Activated CD4-positive, CD25-positive, alpha-beta regulatory T cell (primary cell): ENCODE measurements at regions not wholly inside any gene's neighbourhood (a gene's known extent, or its start where the extent isn't known, plus 50 kb on each side); places are given as distances from the start of the nearest gene placed in this dataset.
"Not testable (repeated sequence)": the region's sequence is repeated elsewhere in the genome, so short reads cannot be mapped to it uniquely, and the experiment has no call there.

Experiments
- DNase-seq, 4 experiments: peaks; one replicate each; lab custom pipeline; 2025; lab: John Stamatoyannopoulos, UW

DNA sequence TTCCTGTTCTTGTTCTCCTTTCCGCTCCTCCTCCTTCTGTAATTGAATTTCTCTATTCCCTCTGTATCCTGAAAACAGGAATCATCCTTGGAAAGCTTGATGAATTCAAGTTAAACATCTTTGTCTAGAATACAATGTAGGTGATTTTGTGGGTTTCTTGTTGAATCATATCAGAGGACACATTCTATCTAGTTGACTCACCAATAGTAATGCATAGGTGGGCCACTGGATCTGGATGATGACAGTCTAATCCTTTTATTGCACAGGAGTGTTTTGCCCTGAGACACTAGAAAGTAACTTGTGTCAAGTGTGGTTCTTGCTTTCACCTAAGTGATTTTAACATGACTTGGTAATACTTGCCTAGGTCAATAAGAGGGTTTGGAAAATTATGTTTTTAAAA lies 164.3 kb downstream of the RFPL4B start:
- no peak for DNase-seq

DNA sequence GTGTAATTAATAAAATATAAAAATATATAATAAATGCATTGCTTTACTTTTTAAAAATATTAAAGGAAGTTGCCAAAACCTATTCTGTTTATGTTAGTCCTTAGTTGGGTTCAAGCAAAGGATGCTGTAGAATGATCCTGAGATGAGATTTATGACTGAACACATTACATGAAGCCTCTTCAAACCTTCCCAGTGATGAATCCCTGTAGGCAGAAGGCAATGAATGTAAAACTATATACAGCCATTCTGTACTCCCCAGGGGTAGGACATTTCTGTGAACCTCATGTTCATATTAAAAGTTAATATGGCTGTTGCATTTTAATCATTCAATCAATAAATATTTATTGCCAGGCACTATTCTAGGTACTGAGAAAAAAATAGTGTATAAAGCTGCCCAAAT lies 166.0 kb downstream of the RFPL4B start:
- no peak for DNase-seq

DNA sequence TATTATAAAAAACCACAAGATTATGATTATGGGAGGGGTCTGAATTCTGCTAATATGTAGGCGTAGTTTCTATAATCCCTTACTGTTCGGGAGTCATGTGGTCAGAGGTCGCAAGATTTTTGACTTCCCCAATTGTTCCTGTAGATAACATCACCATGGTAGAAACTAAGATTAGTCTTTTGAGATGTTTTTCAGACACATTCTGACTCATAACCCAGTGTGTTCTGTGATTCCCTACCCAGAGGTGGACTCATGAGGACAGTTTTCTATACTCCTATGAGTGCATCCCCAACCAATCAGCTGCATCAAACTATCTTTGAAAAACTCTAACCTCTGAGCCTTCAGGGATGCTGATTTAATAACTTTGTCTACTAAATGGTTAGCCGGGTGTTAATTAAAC lies 175.5 kb downstream of the RFPL4B start:
- DNase-seq = no peak

DNA sequence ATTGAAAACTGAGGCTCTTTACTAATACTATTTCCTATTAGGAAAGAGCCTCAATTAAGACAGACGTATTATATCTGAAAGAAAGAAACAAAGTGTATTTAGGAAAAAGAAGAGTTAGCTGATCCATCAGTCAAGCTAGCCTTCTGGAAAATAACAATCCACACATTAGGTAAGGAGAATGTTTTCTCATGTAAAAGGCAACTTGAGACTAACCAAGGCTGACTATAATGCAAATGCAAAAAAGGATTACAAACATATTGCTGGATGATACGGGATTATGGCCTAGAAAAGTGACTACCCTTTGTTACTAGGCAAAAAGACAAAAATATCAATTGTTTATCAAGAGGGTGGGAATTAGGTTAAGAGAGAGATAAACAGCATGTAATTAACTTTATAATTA lies 176.9 kb downstream of the RFPL4B start:
- DNase-seq = no peak

DNA sequence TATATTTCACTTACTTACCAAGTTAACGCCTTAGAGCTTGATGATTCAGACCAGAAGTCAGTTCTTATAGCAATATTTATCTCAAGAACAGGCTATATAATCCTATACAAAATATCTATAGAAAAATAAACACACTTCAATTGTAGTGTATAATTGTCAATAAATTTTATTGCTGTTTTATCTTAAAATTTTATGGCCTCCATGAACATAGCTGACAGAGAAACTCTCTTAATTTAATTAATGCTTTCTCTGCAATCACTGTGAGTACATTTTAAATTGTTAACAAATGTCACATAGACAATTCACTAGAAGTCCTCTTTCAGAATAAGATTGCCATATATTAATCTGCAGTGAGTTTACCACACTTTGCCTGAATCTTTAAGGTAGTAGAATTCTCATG lies 178.6 kb downstream of the RFPL4B start:
- DNase-seq = no peak

DNA sequence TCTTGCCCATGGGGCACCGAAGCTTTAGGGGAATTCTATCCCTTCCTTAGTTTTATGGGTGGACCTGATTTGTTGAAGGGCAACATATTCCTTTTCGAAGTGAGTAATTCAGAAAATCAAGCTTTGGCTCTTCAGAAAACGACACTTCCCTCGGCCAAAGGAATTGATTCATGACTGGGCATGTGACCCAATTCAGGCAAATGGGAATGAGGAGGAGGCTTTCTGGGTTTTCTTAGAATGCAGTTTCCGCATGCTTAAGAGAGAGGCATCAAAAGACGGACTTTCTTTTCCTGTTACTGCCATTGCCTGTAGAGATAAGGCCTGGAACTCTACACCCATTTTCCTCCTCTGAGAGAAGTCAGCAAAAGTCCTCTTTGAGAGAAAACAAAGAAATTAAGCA lies 179.5 kb downstream of the RFPL4B start:
- no peak for DNase-seq

DNA sequence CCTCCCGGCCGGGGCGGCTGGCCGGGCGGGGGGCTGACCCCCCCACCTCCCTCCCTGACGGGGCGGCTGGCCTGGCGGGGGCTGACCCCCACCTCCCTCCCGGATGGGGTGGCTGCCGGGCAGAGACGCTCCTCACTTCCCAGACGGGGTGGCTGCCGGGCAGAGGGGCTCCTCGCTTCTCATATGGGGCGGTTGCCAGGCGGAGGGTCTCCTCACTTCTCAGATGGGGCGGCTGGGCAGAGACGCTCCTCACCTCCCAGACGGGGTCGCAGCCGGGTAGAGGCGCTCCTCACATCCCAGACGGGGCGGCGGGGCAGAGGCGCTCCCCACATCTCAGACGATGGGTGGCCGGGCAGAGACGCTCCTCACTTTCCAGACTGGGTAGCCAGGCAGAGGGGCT lies 181.2 kb downstream of the RFPL4B start:
- not testable (repeated sequence) for DNase-seq

DNA sequence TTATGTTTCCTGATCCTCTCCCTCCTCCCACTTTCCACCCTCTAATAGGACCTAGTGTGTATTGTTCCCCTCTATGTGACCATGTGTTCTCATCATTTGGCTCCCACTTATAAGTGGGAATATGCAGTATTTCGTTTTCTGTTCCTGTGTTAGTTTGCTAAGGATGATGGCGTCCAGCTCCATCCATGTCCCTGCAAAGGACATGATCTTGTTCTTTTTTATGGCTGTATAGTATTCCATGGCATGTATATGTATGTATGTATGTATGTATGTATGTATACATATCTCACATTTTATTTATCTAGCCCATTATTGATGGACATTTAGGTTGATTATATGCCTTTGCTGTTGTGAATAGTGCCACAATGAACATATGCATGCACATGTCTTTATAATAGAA lies 188.7 kb downstream of the RFPL4B start:
- DNase-seq = no peak

DNA sequence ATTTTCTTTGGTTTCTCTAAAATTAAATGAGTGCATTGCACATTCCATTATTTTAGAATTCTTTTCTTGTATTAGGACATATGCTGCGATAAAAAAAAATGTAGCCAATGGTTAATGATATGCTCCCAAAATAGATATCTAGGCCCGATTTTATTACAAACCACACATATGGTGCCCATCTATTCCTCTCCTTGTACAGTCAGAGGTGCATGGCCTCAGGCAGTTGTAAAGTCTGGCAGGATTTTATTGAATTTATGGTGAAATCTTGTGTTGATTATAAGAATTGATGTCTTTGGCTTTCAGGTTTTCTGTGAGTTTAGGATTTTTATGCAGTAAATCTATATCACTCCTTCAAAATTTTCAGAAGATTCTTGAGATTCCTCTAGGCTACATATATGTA lies 192.2 kb downstream of the RFPL4B start:
- no peak for DNase-seq

DNA sequence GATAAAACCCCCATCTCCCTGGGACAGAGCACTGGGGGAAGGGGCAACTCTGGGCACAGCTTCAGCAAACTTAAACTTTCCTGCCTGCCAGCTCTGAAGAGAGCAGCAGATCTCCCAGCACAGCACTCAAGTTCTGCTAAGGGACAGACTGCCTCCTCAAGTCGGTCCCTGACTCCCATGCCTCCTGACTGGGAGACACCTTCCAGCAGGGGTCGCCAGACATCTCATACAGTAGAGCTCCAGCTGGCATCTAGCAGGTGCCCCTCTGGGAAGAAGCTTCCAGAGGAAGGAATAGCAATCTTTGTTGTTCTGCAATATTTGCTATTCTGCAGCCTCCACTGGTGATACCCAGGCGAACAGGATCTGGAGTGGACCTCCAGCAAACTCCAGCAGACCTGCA lies 194.7 kb downstream of the RFPL4B start:
- not testable (repeated sequence) for DNase-seq

DNA sequence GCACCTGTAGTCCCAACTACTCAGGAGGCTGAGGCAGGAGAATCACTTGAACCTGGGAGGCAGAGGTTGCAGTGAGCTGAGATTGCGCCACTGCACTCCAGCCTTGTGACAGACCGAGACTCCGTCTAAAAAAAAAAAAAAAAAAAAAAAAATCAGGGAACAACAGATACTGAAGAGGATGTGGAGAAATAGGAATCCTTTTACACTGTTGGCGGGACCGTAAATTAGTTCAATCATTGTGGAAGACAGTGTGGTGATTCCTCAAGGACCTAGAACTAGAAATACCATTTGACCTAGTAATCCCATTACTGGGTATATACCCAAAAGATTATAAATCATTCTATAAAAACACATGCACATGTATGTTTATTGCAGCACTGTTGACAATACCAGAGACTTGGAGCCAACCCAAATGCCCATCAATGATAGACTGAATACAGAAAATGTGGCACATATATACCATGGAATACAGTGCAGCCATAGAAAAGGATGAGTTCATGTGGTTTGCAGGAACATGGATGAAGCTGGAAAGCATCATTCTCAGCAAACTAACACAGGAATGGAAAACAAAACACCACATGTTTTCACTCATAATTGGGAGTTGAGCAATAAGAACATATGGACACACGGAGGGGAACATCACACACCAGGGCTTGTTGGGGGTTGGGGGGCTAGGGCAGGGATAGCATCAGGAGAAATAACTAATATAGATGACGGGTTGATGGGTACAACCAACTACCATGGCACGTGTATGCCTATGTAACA lies 200.4 kb downstream of the RFPL4B start:
- DNase-seq = not testable (repeated sequence)

DNA sequence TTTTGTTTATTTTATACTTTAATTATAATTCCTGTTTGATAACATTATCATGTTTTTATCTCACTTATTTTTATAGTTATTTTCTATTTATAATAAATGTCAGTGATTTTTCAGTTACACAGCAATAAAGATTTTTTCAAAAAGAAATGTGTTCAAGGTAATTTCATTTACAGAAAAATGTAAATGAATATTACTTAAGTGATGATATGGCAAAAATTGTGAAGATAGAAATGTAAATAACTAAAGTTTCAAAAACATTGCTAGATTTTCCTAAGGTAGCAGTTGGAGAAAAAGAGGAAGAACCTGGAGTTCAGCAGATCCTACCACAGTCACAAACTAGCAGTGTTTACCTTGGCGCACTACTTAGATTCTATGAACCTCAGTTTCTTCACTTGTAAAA lies 202.6 kb downstream of the RFPL4B start:
- no peak for DNase-seq

DNA sequence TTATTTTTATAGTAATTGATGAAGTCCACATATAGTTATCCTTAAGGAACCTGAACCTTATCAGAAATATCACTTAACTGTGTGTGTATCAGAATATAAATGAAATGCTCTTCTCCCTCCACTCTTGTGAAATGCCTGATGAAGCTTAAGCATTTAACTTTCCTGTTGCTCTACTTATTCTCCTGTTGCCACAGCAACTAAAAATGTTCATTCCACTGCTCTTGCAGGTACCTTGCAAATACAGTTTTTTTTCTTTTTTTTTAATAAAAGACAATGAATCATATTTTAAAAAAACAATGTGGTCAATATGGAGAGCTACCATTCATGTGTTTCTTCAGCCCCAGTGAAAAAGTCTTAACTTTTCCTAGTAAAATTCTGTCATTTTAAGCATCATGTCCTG lies 210.3 kb downstream of the RFPL4B start:
- no peak for DNase-seq

DNA sequence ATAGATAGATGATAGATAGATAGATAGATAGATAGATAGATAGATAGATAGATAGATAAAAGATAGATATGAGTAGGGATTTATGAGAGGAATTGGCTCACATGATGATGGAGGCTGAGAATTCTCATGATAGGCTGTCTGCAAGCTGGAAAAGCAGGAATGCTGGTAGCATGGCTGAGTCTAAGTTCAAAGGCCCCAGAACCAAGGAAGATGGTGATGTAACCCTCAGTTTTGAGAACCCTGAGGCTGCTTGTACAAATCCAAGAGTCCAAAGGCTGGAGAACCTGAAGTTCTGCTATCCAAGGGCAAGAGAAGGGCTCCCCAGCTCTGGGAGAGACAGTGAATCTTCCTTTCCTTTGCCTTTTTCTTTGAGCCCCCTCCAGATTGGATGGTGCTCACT lies 210.8 kb downstream of the RFPL4B start:
- DNase-seq = no peak

DNA sequence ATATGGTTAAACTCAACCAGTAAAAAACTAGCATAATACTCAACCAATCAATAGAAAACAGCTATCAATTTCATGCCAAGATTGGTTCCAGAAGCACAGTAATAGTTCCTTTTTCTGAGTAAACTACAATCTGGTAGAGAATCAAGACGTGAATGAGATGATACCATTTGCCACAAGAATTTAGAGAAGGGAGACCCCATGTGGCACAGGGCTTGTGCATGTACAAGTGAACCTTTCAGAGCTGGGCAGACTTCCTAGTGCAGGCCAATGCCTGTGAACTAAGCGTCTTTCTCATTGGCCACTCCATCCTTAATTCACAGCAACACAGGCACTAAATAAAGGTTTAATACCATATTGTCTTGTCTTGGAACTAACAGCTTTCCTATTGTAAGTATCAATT lies 213.5 kb downstream of the RFPL4B start:
- DNase-seq = no peak

DNA sequence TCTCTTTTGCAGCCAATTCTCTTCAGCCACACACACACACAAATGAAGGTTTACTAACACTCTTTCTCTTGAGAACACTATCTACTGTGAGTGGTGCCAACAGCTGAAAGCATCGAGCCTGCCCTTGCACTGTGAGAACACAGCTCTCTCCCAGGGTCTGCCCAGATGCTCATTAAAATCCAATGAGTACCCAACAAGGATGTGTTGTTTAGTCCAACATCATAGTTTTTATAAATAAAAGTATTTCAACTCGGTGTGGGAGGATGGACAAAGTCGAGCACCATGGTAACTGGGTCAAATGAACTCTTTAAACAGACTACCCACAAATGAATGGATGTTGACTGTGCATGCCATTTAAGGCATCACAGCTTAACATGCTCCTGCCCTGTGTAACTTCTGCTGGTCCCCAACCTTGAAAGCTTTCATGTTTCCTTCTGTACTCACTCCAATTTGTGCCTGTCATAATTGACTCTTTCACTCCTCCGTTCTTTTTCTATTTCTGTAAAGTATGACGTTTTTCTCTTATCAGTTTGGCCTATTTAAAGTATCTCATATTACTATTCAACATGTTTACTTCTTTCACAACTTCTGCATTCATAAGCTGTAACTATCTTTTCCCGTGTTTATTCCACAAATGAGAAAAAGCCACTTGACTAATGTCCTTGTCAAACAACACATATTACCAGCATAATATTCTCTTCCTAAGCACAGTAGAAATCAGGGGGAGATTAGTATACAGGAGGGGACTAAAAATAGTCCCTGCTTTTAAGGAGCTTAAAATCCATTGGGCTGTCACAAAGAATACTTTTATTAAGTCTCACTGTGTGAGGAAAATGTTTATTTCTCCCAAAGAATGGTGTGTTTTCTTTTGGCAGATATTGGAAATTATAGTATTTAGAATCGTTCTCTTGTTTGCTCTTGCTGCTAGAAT lies 215.4 kb downstream of the RFPL4B start:
- DNase-seq = no peak

DNA sequence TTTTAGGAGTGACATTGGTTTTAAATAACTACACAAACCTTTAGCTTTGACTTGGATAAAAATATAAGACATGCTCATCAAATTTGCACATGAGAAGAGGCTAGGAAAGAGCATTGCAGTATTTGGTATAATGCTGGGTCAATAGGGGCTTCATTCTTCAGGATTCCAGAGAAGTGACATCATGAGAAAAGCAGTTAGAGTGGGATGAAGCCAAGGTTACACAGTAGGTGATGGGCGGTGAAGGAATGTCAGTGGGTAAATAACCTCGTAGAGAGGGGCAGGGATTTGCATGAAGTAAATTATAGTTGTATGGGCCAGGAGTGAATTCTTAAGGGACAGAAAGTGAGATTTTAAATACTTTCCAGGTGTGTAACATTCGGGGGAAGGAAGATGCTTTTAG lies 216.2 kb downstream of the RFPL4B start:
- no peak for DNase-seq

DNA sequence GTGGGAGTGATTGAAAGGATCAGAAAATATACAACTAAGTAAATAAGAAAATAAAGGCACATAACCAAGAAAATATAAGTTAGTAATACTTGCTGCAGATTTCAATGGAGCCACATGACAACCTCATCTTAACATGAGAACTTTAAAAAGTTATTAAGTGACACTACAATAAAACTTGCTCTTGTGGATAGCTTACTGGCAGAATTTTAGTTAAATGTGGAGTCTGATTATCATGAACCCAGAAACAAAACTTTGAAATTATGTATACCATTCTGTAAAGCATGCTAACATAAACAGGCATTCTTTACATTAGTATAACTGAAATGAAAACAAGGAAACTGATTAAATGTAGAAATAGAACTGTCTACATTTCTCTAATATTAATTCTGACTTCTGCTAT lies 220.9 kb downstream of the RFPL4B start:
- no peak for DNase-seq

DNA sequence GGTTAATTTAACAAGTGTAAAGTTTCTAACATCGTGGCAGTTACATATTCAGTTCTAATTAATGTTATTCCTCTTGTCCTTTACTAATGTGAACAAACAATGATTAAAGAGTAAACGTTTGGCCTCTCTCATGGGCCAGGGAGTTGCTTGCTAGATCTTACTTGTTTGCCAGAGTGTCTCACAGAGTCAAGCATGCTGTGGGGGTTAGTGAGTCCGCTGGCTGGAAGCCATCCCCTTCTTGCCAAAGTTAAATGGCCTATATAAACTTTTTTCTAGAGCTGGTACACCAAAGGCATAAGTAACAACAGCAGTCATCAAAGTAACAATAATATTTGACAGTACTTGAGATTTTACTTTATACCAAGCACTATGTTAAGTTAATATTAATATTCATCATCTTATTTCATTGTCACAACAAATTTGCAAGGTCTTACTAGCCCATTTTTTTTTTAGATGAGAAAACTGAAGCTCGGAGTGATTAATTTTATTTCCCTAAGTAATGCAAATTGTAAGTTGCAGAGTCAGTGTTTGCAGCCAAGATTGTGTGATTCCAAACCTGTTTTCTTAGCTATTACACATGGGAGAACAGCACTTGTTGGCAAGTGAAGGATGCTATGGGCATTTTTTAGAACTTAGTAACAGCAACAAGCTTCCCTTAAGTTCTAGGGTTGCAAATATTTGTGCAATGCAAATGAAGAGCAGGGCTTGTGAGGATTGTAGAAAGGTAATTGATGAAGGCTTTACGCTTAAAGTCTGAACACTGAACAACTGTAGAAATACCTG lies 224.5 kb downstream of the RFPL4B start:
- DNase-seq = no peak

DNA sequence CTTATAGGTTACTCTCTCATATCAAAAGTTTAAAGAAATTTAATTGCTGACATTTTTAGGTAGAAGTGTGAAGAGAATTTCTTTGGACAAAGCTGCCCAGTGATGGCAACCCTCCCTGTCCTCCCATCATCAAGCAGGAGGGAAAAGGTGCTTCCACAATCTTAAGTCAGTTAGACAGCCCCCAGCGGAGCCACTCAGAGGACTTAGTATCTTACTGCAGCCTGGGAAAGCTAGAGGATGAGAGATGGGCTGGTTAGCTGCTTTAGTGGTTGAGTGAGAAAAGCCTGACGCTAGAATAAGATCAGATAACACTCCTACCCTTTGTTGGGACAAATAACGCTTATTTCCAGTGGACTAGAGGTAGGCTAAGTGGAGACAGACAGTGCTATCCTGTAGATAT lies 227.1 kb downstream of the RFPL4B start:
- no peak for DNase-seq

DNA sequence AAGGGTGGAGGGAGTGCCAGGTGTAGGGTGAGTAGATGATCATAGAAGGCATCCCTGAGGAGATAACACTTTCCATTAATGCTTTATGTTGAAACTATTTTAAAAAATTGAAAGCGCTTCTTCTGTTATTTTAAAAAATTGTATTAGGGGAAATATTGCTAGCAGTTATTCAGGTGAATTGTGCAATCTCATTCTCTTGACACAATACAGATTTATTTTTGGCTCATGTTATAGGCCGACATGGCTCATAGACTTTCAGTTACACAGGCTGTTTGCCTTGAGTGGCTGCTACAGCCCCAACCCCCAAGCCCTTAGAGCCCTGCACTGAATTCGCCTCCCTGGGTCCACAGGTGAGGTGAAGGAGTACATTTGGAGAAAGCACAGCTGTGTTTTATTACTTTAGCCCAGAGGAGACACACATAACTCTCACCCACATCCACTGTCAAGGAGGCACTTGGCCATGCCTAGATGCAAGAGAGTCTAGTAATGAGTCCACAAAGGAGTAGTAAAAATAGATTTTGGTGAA lies 228.2 kb downstream of the RFPL4B start:
- DNase-seq = no peak

DNA sequence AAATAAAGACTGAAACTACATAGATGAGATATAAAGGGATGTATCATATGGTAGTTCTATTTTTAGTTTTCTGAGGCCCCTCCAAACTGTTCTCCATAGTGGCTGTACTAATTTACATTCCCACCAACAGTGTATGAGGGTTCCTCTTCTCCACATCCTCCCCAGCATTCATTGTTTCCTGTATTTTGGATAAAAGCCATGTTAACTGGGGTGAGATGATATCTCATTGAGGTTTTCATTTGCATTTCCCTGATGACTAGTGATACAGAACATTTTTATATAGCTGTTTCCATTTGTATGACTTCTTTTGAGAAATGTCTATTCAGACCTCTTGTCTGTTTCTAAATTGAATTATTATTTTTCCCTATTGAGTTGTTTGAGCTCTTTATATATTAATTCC lies 229.3 kb downstream of the RFPL4B start:
- DNase-seq = no peak
